22Rv1 (cell line): ENCODE measurements at regions not wholly inside any gene's neighbourhood (a gene's known extent, or its start where the extent isn't known, plus 50 kb on each side); places are given as distances from the start of the nearest gene placed in this dataset.

Source experiments
- CTCF ChIP-seq: fragments of 450-650 bp; IDR thresholded peaks from 2 replicates; pipeline ENCODE4 v1.5.1; 2017; ENCODE audit warnings: mild to moderate bottlenecking
- ZFX ChIP-seq: fragments of 450-650 bp; IDR thresholded peaks from 2 replicates; pipeline ENCODE4 v1.6.1; 2017; ENCODE audit warnings: antibody characterized with exemption, borderline replicate concordance

- no peak for TF ChIP-seq CTCF
- no peak for TF ChIP-seq ZFX
Observed at GRCh38 chr9:7554699-7555098, 244.9 kb downstream of the DMAC1 start.
